ENCODE measurements at regions not wholly inside any gene's neighbourhood (a gene's known extent, or its start where the extent isn't known, plus 50 kb on each side); places are given as distances from the start of the nearest gene placed in this dataset.

- TF ChIP-seq POLR2AphosphoS5 (IDR thresholded peaks at IDR 0.05; ENCODE audit: insufficient read depth, low read depth, low read length) (no peak), CTCF (IDR thresholded peaks at IDR 0.05; ENCODE audit: extremely low read depth in 1 of 2, insufficient read depth in 1 of 2, low read depth in 1 of 2, low read length in 2 of 2) (no peak), MYC (IDR thresholded peaks at IDR 0.05; ENCODE audit: low read depth, low read length) (no peak), MAX (IDR thresholded peaks at IDR 0.05; ENCODE audit: insufficient read depth, insufficient read length) (no peak), EZH2 (IDR thresholded peaks at IDR 0.05; ENCODE audit: borderline replicate concordance, low read depth, low read length, severe bottlenecking) (no peak), JUN (IDR thresholded peaks at IDR 0.05; ENCODE audit: borderline replicate concordance, insufficient read depth, insufficient read length, low read depth) (no peak), POLR2A (IDR thresholded peaks at IDR 0.05; ENCODE audit: low read depth, low read length) (no peak), GATA2 (IDR thresholded peaks at IDR 0.05; ENCODE audit: insufficient read depth, insufficient read length, low read depth, low read length) (no peak)
Measured at GRCh38 chr14:71483154-71483553, 449.1 kb upstream of the RGS6 start.
